PFSK-1 (cell line): ENCODE measurements at regions not wholly inside any gene's neighbourhood (a gene's known extent, or its start where the extent isn't known, plus 50 kb on each side); places are given as distances from the start of the nearest gene placed in this dataset.

ENCODE experiments used
- FOXP2 ChIP-seq: optimal IDR thresholded peaks from 2 replicates; pipeline ENCODE3; 2011; ENCODE audit warnings: borderline replicate concordance, control low read depth, inconsistent platforms; ENCODE audit not compliant: insufficient read depth; ENCODE audit errors: extremely low read length, extremely low read depth
- POLR2AphosphoS5 ChIP-seq: IDR thresholded peaks from 2 replicates; pipeline ENCODE4 v1.6.1; 2012; ENCODE audit warnings: low read depth, mild to moderate bottlenecking, control low read depth, low read length, moderate library complexity
- SIN3A ChIP-seq: IDR thresholded peaks from 2 replicates; pipeline ENCODE4 v1.6.1; 2012; ENCODE audit warnings: mild to moderate bottlenecking, low read length, moderate library complexity, borderline replicate concordance; ENCODE audit not compliant: insufficient read depth
- TAF1 ChIP-seq: IDR thresholded peaks from 2 replicates; pipeline ENCODE4 v1.6.1; 2012; ENCODE audit warnings: low read length, control low read depth, borderline replicate concordance; ENCODE audit not compliant: insufficient read depth
- TF ChIP-seq, protein P1 (sequence below), 2 experiments: IDR thresholded peaks; 2 replicates each; pipeline versions ENCODE4 v1.6.1 to v1.8.0; 2011 to 2012; ENCODE audit warnings: low read depth in 2 of 2, low read length in 2 of 2, control low read depth in 1 of 2, inconsistent platforms in 1 of 2, mild to moderate bottlenecking in 1 of 2, moderate library complexity in 1 of 2; ENCODE audit not compliant: insufficient read depth in 1 of 2

GRCh38 chr11:116431842-116432241 is 340.9 kb downstream of the BUD13 start:
- TF ChIP-seq POLR2AphosphoS5: no peak
- no peak for TF ChIP-seq FOXP2
- TF ChIP-seq, protein P1, sequence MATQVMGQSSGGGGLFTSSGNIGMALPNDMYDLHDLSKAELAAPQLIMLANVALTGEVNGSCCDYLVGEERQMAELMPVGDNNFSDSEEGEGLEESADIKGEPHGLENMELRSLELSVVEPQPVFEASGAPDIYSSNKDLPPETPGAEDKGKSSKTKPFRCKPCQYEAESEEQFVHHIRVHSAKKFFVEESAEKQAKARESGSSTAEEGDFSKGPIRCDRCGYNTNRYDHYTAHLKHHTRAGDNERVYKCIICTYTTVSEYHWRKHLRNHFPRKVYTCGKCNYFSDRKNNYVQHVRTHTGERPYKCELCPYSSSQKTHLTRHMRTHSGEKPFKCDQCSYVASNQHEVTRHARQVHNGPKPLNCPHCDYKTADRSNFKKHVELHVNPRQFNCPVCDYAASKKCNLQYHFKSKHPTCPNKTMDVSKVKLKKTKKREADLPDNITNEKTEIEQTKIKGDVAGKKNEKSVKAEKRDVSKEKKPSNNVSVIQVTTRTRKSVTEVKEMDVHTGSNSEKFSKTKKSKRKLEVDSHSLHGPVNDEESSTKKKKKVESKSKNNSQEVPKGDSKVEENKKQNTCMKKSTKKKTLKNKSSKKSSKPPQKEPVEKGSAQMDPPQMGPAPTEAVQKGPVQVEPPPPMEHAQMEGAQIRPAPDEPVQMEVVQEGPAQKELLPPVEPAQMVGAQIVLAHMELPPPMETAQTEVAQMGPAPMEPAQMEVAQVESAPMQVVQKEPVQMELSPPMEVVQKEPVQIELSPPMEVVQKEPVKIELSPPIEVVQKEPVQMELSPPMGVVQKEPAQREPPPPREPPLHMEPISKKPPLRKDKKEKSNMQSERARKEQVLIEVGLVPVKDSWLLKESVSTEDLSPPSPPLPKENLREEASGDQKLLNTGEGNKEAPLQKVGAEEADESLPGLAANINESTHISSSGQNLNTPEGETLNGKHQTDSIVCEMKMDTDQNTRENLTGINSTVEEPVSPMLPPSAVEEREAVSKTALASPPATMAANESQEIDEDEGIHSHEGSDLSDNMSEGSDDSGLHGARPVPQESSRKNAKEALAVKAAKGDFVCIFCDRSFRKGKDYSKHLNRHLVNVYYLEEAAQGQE (IDR thresholded peaks at IDR 0.05; ENCODE audit: insufficient read depth in 1 of 2, low read depth in 2 of 2, low read length in 2 of 2): no peak
- no peak for TF ChIP-seq TAF1
- no peak for TF ChIP-seq SIN3A
